Esophagus mucosa (tissue), 1 donor: ENCODE measurements at regions not wholly inside any gene's neighbourhood (a gene's known extent, or its start where the extent isn't known, plus 50 kb on each side); places are given as distances from the start of the nearest gene placed in this dataset.

Experiments
- ATAC-seq: fragments of 200-7000 bp; cut with Tn5 transposase; one replicate; pipeline ENCODE4 v1.9.1; 2020
- donor health status: DM: yes; HTN: yes; CAD: no.

GRCh38 chr7:145644426-145645134 lies 472.0 kb upstream of the CNTNAP2 start:
- no peak for ATAC-seq

- no peak for ATAC-seq
These were observed 472.6 kb upstream of the CNTNAP2 start for GRCh38 chr7:145643981-145644380.

- no peak for ATAC-seq
These were observed 483.1 kb upstream of the CNTNAP2 start for GRCh38 chr7:145633513-145633912.

- ATAC-seq: no peak
These were observed 492.0 kb upstream of the CNTNAP2 start for GRCh38 chr7:145624618-145625017.

GRCh38 chr7:145605963-145606362 lies 510.6 kb upstream of the CNTNAP2 start:
- ATAC-seq: no peak

GRCh38 chr7:145599376-145599775 lies 517.2 kb upstream of the CNTNAP2 start:
- ATAC-seq: no peak

DNA sequence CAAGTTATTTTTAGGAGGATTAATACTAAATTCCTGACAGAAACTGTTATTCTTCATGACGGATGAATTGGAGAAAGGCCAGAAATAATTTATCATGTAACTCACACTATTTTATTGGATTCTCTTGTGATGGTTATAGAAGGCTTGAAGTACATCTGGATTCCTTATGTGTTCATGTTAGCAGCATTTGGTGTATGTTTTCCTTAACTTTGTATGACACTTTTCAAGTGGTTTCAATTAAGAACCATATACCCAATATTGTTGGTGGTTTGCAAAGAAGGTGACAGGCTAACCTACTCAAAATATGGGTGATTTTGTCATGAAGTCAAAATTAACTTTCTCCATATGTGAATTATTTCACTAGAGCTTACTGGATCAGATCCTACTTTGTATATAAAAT lies 532.2 kb upstream of the CNTNAP2 start:
- no peak for ATAC-seq

DNA sequence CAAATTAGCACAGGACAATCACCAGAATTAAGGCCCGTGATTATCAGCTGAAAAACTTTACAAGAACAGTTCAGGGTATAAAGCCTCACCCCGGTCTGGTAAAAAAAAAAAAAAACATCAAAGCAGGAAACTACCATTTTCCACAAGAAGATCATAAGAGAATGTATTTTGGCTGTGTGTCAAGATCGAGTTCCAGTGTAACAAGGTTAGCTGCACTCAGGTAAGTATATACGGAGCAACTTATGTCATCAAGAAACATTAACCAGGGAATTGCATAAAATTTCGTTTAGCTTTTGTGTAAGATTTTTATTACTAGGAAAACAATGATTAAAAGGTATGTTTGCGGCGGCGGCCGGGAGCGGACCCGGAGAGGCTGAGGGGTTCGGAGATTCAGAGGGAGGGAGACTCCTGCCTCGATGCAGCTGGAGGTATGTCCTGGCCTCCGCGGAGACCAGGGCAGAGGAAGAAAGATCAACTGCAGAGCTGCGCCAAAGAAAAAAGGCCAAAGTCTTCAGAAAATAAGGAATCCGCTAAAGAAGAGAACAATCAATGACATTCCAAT lies 533.8 kb upstream of the CNTNAP2 start:
- ATAC-seq: no peak

GRCh38 chr7:145557805-145558204 lies 558.8 kb upstream of the CNTNAP2 start:
- ATAC-seq: no peak

DNA sequence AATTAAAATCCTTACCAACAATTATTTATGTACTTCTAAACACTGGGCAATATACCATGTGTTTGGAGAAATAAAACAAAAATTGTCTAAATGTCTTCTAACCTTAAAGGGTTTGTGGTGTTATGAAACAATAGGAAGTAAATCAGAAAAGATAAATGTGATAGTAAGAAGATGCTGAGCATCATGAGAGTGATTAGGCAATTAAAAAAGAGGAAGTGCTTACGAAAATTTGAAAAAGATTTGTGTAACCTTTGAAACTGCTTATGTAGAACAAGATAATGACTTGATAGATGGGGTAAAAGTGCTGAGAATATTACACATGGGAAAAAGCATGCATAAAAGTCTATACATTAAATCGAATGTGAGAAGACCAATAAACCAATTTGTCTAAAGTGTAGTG lies 573.4 kb upstream of the CNTNAP2 start:
- no peak for ATAC-seq

- no peak for ATAC-seq
These were observed 576.7 kb upstream of the CNTNAP2 start for GRCh38 chr7:145539910-145540309.

- ATAC-seq: no peak
These were observed 582.3 kb upstream of the CNTNAP2 start for GRCh38 chr7:145534301-145534700.

DNA sequence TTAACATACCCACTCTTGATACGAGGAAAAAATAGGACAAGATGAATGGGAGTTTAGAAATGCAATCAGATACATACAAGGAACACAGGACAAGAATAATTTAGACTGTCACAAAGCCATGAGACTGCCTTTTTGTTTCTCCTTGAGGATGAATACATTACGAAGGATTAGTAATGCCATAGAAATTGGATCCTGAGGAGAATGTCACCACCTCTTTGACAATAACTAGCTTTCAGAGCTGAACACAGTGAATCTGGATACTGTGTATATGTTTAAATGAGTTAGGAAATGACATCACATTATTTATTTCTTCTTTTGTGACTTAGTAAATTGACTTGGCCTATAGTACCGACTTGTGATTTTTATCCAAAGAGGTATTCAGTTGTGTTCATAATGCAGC lies 596.3 kb upstream of the CNTNAP2 start:
- no peak for ATAC-seq

- ATAC-seq: no peak
These were observed 605.6 kb upstream of the CNTNAP2 start for GRCh38 chr7:145511004-145511403.

- no peak for ATAC-seq
These were observed 618.6 kb upstream of the CNTNAP2 start for GRCh38 chr7:145497911-145498525.

DNA sequence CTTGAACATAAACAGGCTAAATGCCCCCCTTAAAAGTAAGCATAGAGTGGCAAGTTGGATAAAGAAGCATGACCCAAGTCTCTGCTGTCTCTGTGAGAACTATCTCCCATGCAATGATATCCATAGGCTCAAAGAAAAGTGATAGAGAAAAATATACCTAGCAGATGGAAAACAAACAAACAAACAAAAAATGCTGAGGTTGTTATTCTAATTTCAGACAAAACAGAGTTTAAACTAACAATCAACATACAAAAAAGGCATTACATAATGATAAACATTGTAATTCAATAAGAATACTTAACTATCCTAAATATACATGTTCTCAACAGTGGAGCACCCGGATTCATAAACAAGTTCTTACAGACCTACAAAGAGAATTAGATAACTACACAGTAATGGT lies 626.2 kb upstream of the CNTNAP2 start:
- ATAC-seq: no peak

GRCh38 chr7:145489609-145490008 lies 627.0 kb upstream of the CNTNAP2 start:
- ATAC-seq: no peak

DNA sequence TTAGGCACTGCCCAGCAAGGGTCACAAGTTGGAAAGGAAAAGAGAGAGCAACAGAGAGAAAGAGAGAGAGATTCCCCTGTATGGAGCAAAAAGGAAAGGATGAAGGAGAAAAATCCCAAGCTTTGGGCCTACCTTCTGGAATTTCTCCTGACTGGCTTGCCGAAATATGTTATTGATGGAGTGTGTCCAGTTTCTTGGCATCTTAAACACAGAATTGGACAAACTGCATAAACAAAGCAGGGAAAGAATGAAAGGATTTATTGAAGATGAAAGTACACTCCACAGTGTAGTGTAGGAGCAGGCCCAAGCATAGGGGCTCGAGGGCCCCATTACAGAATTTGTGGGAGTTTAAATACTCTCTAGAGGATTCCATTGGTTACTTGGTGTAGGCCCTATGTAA lies 627.8 kb upstream of the CNTNAP2 start:
- no peak for ATAC-seq

DNA sequence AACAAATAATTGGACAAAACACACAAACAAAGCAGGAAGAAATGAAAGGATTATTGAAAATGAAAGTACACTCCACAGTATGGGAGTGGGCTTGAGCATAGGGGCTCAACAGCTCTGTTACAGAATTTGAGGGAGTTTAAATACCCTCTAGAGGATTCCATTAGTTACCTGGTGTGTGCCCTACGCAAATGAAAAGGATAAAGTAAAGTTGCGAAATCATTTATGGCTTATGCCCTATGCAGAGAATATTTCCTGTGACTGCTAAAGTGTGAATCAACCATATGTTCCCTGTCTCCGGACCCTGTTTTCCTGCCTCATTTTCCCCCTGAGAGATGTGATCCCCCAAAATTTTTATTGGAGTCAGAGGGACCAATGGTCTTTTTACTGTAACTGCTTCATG lies 634.6 kb upstream of the CNTNAP2 start:
- ATAC-seq: no peak

GRCh38 chr7:145478541-145478940 lies 638.1 kb upstream of the CNTNAP2 start:
- ATAC-seq: no peak

DNA sequence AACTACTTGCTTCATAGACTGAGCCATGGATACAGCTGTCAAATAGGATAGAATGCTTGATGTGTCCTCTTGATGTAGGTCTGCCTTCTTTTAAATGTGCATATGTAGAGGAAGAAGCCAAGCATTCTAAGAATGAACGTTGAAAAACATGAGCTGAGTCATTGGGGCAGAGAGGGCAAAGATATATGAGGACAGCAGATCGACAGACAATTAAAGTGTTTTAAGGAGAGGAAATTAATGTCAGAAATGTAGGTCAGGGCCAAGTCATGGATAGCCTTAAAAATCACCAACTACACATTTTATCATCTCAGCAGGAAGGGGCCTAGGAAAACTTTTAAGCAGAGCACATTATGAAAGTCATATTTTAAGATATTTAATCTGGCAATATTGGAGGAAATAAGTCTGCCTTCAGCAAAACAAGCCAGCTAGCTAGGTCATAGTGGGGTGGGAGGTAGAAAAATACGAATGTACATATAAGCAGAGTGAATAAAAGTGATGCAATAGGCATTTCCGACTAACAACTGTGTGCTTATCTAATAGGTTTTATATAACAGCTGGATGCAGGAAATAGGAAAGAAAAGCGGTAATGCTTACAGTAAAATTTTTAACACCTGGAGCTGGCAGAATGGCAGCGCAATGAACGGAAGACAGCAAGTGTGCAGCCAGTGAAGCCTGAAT lies 638.3 kb upstream of the TPK1 start:
- no peak for ATAC-seq

GRCh38 chr7:145471883-145472282 lies 636.0 kb upstream of the TPK1 start:
- no peak for ATAC-seq

GRCh38 chr7:145464287-145464686 lies 628.4 kb upstream of the TPK1 start:
- no peak for ATAC-seq

- no peak for ATAC-seq
These were observed 626.6 kb upstream of the TPK1 start for GRCh38 chr7:145462463-145462862.
